Upper lobe of left lung (tissue), 6 donors: ENCODE measurements at regions not wholly inside any gene's neighbourhood (a gene's known extent, or its start where the extent isn't known, plus 50 kb on each side); places are given as distances from the start of the nearest gene placed in this dataset.
"Not testable (repeated sequence)": the region's sequence is repeated elsewhere in the genome, so short reads cannot be mapped to it uniquely, and the experiment has no call there.

Experiments
- ATAC-seq, 2 donors: fragments of 200-7000 bp; cut with Tn5 transposase; one replicate each; pipeline ENCODE4 v1.9.1; 2022; ENCODE audit warnings: mild to moderate bottlenecking in 2 of 2, moderate library complexity in 2 of 2; ENCODE audit not compliant: low FRiP score in 2 of 2
- DNase-seq, 2 donors: peaks; one replicate each; pipeline ENCODE4 v3.0.0-alpha.2; 2019 to 2020
- H3K27ac ChIP-seq, 4 donors: fragments of 200-600 bp; sonication (generic); one replicate each; pipeline ENCODE4 v1.5.1; 2016 to 2019
- H3K27me3 ChIP-seq, 4 donors: fragments of 200-600 bp; sonication (generic); one replicate each; pipeline ENCODE4 v1.5.1; 2017 to 2019
- H3K36me3 ChIP-seq, 4 donors: fragments of 200-600 bp; sonication (generic); one replicate each; pipeline ENCODE4 v1.5.1; 2016 to 2019
- H3K4me1 ChIP-seq, 4 donors: fragments of 200-600 bp; sonication (generic); one replicate each; pipeline ENCODE4 v1.5.1; 2018 to 2019
- H3K4me3 ChIP-seq, 4 donors: fragments of 200-600 bp; sonication (generic); one replicate each; pipeline ENCODE4 v1.5.1; 2017 to 2019; ENCODE audit warnings: mild to moderate bottlenecking in 2 of 4, moderate library complexity in 1 of 4
- H3K9me3 ChIP-seq, 4 donors: fragments of 200-600 bp; sonication (generic); one replicate each; pipeline ENCODE4 v1.5.1; 2018 to 2019
- EP300 ChIP-seq, 4 donors: sonication (generic); formaldehyde crosslinking; IDR thresholded peaks; one replicate each; pipeline ENCODE4 v1.5.1; 2017; ENCODE audit warnings: antibody characterized with exemption in 4 of 4, control low read depth in 2 of 4
- POLR2A ChIP-seq, 4 donors: fragments of 450-650 bp; IDR thresholded peaks; one replicate each; pipeline ENCODE4 v1.5.1; 2016 to 2017; ENCODE audit warnings: antibody characterized with exemption in 4 of 4, mild to moderate bottlenecking in 2 of 4
- POLR2AphosphoS5 ChIP-seq, 2 donors: sonication (generic); formaldehyde crosslinking; IDR thresholded peaks; one replicate each; pipeline ENCODE4 v1.5.1; 2017; ENCODE audit warnings: antibody characterized with exemption in 2 of 2
- WGBS, 2 donors: methylation state at CpG; one replicate each; pipeline ENCODE4 v1.1.5; 2017 to 2018; 5-methylcytosine and 5-hydroxymethylcytosine counted together
- TF ChIP-seq, protein P1 (sequence below), 6 experiments: fragments of 450-650 bp in 4 of 6; fragments of 200-600 bp in 2 of 6; sonication (generic) in 2 of 6; IDR thresholded peaks; one replicate each; pipeline ENCODE4 v1.5.1; 2016 to 2019; ENCODE audit warnings: antibody characterized with exemption in 6 of 6
- donor health status: DM: no; HTN: no; CAD: no; lungs with moderate emphysema.
- donor health status: DM: no; HTN: yes; CAD: no; lungs with severe emphysema.

DNA sequence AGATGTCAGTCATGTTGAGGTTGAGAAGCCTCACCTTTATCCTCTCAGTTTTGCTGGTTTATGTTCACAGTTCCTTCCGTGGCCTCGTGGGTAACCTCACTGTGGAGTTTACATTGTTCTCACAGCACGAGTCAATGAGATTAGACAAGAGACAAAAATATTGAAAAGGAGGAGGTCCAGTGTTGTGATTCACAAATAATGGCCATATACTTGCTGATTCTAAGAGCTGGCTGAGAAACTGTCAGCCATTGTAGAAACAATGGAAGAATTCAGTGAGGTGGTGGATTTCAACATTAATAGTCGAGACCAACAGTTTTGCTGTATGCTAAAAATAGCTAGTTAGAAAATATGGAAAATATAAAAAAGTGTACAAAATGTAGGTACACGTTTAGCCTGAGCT lies 176.4 kb upstream of the WSCD1 start:
- no peak for TF ChIP-seq POLR2A (IDR thresholded peaks at IDR 0.05)
- TF ChIP-seq, protein P1, sequence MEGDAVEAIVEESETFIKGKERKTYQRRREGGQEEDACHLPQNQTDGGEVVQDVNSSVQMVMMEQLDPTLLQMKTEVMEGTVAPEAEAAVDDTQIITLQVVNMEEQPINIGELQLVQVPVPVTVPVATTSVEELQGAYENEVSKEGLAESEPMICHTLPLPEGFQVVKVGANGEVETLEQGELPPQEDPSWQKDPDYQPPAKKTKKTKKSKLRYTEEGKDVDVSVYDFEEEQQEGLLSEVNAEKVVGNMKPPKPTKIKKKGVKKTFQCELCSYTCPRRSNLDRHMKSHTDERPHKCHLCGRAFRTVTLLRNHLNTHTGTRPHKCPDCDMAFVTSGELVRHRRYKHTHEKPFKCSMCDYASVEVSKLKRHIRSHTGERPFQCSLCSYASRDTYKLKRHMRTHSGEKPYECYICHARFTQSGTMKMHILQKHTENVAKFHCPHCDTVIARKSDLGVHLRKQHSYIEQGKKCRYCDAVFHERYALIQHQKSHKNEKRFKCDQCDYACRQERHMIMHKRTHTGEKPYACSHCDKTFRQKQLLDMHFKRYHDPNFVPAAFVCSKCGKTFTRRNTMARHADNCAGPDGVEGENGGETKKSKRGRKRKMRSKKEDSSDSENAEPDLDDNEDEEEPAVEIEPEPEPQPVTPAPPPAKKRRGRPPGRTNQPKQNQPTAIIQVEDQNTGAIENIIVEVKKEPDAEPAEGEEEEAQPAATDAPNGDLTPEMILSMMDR (IDR thresholded peaks at IDR 0.05) = no peak
- TF ChIP-seq POLR2AphosphoS5 (IDR thresholded peaks at IDR 0.05) = no peak
- no peak for TF ChIP-seq EP300 (IDR thresholded peaks at IDR 0.05)
- 25 to 33% methylated on average over 5 of the region's 5 CpGs for WGBS, 2 donors
- H3K4me1 ChIP-seq = peaks cover 0 to 4% (median 0%) of the 10 kb centered on the region in 4 donors
- DNase-seq = no peak
- no peaks in the 10 kb centered on the region for H3K9me3 ChIP-seq
- no peaks in the 10 kb centered on the region for H3K36me3 ChIP-seq
- H3K27me3 ChIP-seq = no peaks in the 10 kb centered on the region
- ATAC-seq = no peak
- H3K27ac ChIP-seq = no peak overlapping the region
- no peak overlapping the region for H3K4me3 ChIP-seq

DNA sequence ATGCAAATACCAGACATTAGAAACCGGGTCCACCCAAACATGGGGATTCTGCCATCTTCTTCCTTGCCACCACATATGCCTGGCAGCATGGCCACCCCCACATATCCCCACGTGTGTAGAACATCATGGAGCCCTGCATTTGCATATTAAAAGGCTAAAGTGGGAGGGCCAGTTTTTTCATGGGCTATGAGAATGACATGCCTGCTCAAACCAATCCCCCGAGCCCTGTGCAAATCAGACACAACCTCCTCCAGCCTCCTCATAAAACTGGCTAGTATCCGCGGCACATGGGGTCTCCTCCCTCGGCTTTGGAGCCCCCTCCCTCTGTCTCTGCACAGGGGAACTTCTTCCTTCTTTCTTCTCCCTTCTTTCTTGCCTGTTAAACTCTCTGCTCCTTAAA lies 174.9 kb upstream of the WSCD1 start:
- no peaks in the 10 kb centered on the region for H3K27me3 ChIP-seq
- DNase-seq = no peak
- no peak overlapping the region for H3K27ac ChIP-seq
- H3K9me3 ChIP-seq = no peaks in the 10 kb centered on the region
- H3K4me1 ChIP-seq = peaks cover 0 to 4% (median 0%) of the 10 kb centered on the region in 4 donors
- TF ChIP-seq EP300 (IDR thresholded peaks at IDR 0.05) (no peak), POLR2AphosphoS5 (IDR thresholded peaks at IDR 0.05) (no peak), POLR2A (IDR thresholded peaks at IDR 0.05) (no peak)
- TF ChIP-seq, protein P1 (IDR thresholded peaks at IDR 0.05) = no peak
- no peak overlapping the region for H3K4me3 ChIP-seq
- no peaks in the 10 kb centered on the region for H3K36me3 ChIP-seq
- 74 to 81% methylated on average over 5 to 6 of the region's 6 CpGs for WGBS, 2 donors
- no peak for ATAC-seq

DNA sequence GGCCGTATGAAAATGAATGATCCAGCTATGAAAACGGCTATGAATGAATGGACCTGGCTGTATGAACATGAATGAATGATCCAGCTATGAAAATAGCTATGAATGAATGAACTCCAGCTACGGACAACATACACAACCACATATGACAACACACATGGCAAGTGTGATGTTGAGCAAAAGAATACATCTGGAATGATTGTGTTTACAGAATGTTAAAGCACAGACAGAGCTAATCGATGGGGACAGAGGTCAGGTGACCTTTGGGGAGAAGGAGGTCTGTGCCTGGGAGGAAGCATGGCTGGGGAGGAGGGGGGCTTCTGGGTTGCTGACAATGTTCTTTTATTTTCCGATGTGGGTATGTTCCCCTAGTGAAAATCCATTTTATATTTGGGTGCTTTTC lies 174.0 kb upstream of the WSCD1 start:
- H3K27me3 ChIP-seq = no peaks in the 10 kb centered on the region
- TF ChIP-seq POLR2A (IDR thresholded peaks at IDR 0.05) (no peak), EP300 (IDR thresholded peaks at IDR 0.05) (no peak), POLR2AphosphoS5 (IDR thresholded peaks at IDR 0.05) (no peak)
- TF ChIP-seq, protein P1 (IDR thresholded peaks at IDR 0.05) = no peak
- WGBS, 2 donors = 77 to 81% methylated on average over 5 of the region's 5 CpGs

DNA sequence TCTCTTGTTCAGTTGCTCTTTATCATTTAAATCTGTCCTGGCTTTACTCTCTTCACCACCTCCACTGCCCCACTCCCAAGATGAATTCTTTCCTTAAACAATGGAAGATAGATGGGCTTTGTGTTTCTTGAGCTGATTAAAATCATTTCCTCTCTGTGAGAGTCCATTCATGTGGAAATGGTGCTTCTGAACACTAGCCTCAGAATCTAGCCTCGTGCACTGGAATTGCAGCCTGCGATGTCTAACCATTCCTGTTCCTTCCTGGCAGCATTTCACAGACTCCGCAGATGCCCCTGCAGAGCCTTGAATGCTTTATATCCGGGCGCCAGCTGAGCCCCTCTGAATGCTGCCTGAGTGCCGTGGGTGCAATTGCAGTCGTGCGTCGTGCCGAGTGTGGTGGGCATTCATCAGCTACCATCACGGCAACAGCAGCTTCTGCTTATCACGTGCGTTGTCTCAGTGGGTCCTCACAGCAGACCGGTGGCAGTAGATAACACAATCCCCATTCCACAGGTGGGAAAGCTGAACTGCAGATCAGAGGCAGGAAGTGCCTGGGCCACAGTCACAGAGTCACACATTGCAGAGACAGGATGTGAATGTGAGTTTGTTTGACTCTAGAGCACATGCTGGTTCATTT lies 172.8 kb upstream of the WSCD1 start:
- WGBS, 2 donors = 7 to 10% methylated on average over 13 to 14 of the region's 14 CpGs
- DNase-seq (no peak), ATAC-seq (no peak)
- Histone ChIP-seq H3K9me3 (no peaks in the 10 kb centered on the region), H3K27me3 (no peaks in the 10 kb centered on the region), H3K27ac (no peak overlapping the region), H3K4me3 (no peak overlapping the region), H3K36me3 (no peaks in the 10 kb centered on the region), H3K4me1 (peaks cover 0 to 4% (median 0%) of the 10 kb centered on the region in 4 donors)
- TF ChIP-seq POLR2A (IDR thresholded peaks at IDR 0.05) = no peak
- TF ChIP-seq EP300 (IDR thresholded peaks at IDR 0.05) = no peak
- TF ChIP-seq, protein P1 (IDR thresholded peaks at IDR 0.05) = no peak
- no peak for TF ChIP-seq POLR2AphosphoS5 (IDR thresholded peaks at IDR 0.05)

More for the DNA sequence above, 174.0 kb upstream of the WSCD1 start:
- Histone ChIP-seq H3K4me1 (peaks cover 0 to 4% (median 0%) of the 10 kb centered on the region in 4 donors), H3K36me3 (no peaks in the 10 kb centered on the region), H3K27ac (no peak overlapping the region), H3K9me3 (no peaks in the 10 kb centered on the region), H3K4me3 (no peak overlapping the region)
- no peak for DNase-seq
- no peak for ATAC-seq

DNA sequence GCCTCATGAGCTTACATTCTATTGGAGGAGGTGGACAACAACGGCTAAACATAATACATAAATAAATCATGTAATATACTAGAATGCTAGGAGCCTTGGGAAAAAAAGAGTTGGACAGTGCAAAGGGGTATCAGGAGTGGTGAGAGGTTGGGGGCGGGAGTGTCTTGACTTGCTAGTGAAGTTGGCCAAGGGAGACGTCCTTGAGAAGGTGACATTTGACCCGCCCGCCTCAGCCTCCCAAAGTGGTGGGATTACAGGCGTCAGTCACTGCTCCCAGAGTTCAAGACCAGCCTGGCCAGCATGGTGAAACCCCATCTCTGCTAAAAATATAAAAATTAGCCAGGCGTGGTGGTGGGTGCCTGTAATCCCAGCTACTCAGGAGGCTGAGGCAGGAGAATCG lies 172.2 kb upstream of the WSCD1 start:
- not testable (repeated sequence) for H3K36me3 ChIP-seq, H3K4me1 ChIP-seq, H3K27me3 ChIP-seq, H3K27ac ChIP-seq, DNase-seq, H3K9me3 ChIP-seq, H3K4me3 ChIP-seq, ATAC-seq
- WGBS, 2 donors = 64 to 75% methylated on average over 8 of the region's 8 CpGs
